Spleen (tissue), 7 donors: ENCODE measurements at regions not wholly inside any gene's neighbourhood (a gene's known extent, or its start where the extent isn't known, plus 50 kb on each side); places are given as distances from the start of the nearest gene placed in this dataset.

Experiments used
- POLR2A ChIP-seq, 3 donors: fragments of 450-650 bp; IDR thresholded peaks; one replicate each; pipeline ENCODE4 v1.5.1; 2017; ENCODE audit warnings: antibody characterized with exemption in 3 of 3, mild to moderate bottlenecking in 1 of 3
- POLR2AphosphoS5 ChIP-seq, 3 donors: sonication (generic); formaldehyde crosslinking; IDR thresholded peaks; one replicate each; pipeline ENCODE4 v1.5.1; 2017; ENCODE audit warnings: antibody characterized with exemption in 3 of 3
- TF ChIP-seq, protein P1 (sequence below), 11 experiments: fragments of 200-600 bp in 7 of 11; fragments of 450-650 bp in 4 of 11; sonication (generic) in 4 of 11; IDR thresholded peaks in 8 of 11; conservative IDR thresholded peaks in 3 of 11; 1 replicate in 7 of 11; 2 replicates in 4 of 11; pipeline versions ENCODE4 v1.4.0 to v1.8.0; 2016 to 2021; ENCODE audit warnings: antibody characterized with exemption in 11 of 11, inconsistent platforms in 4 of 11, mild to moderate bottlenecking in 1 of 11
- donor health status: DM: no; HTN: no; CAD: no; lungs with moderate emphysema.
- donor health status: DM: no; HTN: no; CAD: no.
- donor health status: DM: no; HTN: no; CAD: no.

DNA sequence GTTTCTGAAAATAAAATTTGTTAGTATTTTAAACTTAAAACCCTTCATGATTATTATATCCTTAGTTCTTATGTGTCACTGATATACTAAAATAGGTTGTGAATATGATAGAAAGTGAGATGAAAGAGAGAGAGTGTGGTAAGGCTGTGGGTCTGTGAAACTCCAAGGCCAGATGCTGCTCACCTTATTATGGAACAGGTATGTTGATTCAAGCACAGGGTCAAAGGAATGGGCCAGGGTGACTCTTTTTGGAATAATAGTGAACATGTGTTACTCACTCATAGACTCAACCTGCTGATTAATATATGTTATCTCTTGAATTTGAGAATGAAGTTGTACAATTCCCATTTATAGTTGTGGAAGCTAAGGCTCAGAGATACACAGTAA lies 70.7 kb upstream of the FN1 start:
- TF ChIP-seq, protein P1, sequence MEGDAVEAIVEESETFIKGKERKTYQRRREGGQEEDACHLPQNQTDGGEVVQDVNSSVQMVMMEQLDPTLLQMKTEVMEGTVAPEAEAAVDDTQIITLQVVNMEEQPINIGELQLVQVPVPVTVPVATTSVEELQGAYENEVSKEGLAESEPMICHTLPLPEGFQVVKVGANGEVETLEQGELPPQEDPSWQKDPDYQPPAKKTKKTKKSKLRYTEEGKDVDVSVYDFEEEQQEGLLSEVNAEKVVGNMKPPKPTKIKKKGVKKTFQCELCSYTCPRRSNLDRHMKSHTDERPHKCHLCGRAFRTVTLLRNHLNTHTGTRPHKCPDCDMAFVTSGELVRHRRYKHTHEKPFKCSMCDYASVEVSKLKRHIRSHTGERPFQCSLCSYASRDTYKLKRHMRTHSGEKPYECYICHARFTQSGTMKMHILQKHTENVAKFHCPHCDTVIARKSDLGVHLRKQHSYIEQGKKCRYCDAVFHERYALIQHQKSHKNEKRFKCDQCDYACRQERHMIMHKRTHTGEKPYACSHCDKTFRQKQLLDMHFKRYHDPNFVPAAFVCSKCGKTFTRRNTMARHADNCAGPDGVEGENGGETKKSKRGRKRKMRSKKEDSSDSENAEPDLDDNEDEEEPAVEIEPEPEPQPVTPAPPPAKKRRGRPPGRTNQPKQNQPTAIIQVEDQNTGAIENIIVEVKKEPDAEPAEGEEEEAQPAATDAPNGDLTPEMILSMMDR (IDR thresholded peaks at IDR 0.05 in 8 of 11, conservative IDR thresholded peaks at IDR 0.05 in 3 of 11), result no peak
- TF ChIP-seq POLR2A (IDR thresholded peaks at IDR 0.05) (no peak), POLR2AphosphoS5 (IDR thresholded peaks at IDR 0.05) (no peak)
